NCI-H345 (cell line): ENCODE measurements at regions not wholly inside any gene's neighbourhood (a gene's known extent, or its start where the extent isn't known, plus 50 kb on each side); places are given as distances from the start of the nearest gene placed in this dataset.
"Not testable (repeated sequence)": the region's sequence is repeated elsewhere in the genome, so short reads cannot be mapped to it uniquely, and the experiment has no call there.

Source experiments
- DNase-seq: peaks from one replicate; lab custom pipeline; 2025; lab: John Stamatoyannopoulos, UW

DNA sequence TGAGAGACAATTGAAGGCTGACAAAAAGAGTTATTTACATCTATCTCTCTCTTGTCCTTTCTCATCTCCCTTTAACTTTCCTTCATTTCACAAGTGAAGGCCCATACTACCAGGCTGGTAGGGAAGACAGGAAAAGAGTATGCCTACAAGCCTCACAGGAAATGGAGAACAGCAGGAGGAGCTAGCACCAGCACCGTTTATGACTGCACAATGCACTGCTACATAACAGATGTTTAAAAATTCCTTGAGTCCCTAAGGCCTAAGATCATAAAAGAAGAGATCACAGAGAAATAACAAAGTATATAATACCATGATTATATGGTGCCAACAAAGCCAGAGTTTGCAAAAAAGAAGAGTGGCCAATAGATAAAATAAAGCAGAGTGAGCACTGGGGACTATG lies 194.8 kb downstream of the UNC5CL start:
- no peak for DNase-seq

DNA sequence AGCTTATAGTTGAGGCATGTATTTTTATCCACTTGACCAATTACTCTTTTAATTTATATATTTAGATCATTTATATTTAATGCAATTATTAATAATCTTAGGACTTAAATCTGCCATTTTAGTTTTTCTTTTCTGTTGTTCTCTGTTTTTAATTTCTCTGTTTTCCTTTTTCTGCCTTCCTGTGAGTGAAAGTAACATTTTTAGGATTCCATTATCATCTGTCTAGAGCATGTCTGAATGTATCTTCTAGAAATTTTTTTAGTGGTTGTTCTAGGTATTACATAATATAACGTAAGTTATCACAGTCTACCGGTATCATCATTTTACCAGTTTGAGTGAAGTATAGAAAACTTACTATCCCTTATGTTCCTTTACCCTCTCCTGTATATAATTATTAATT lies 197.3 kb downstream of the UNC5CL start:
- DNase-seq: no peak

DNA sequence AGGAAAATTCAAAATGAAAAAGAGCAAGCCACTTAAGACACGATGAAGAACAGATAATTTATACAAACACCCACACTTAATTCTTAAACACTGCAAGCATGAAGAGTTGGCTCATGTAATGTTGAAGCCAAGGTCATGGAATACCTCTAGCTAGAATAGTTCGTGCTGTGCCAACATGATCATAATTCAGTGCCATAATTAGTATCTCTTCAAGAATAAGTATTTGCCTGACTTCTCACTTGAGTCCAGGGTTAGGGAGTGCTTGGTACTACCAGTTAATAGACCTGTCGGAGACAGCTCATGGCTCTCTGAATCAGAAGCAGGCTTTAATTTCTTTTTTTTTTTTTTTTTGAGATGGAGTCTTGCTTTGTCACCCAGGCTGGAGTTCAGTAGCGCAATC lies 206.3 kb downstream of the UNC5CL start:
- no peak for DNase-seq

DNA sequence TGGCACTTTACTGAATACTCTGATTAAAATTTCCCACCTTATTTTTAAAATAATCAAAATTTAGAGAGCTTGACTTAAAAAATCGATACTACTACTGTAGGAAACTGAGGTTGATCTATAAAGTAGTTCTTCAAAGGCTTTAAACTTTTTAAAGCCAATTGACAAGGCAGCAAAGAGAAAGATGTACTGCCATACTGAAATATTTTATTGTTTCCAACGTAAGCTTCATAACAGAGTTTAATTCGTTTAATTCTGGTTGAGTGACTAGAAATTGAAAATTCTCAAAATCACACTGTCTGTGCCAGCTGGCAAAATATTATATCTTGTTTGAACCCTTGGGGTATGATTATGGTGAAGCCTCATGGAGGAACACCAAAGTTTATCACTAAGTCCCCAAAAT lies 207.6 kb downstream of the UNC5CL start:
- no peak for DNase-seq

DNA sequence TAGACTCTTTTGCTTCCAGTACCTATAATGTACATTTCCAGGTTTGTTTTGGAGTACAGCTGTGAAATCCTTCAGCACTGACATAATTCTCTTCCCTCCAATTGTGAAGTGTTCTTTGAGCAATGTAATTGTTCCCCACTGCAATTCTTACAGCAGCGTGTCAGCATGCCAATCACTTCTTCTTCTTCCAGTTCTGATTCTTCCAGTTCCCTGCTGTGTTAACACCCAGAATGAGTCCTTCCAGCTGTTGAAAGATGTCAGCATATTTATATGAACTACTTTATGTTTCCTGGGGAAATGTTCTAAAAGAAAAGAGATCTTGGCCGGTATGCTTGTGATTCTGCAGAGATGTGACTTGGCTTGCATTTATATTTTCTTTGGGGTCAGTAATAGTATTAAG lies 213.9 kb downstream of the UNC5CL start:
- no peak for DNase-seq

DNA sequence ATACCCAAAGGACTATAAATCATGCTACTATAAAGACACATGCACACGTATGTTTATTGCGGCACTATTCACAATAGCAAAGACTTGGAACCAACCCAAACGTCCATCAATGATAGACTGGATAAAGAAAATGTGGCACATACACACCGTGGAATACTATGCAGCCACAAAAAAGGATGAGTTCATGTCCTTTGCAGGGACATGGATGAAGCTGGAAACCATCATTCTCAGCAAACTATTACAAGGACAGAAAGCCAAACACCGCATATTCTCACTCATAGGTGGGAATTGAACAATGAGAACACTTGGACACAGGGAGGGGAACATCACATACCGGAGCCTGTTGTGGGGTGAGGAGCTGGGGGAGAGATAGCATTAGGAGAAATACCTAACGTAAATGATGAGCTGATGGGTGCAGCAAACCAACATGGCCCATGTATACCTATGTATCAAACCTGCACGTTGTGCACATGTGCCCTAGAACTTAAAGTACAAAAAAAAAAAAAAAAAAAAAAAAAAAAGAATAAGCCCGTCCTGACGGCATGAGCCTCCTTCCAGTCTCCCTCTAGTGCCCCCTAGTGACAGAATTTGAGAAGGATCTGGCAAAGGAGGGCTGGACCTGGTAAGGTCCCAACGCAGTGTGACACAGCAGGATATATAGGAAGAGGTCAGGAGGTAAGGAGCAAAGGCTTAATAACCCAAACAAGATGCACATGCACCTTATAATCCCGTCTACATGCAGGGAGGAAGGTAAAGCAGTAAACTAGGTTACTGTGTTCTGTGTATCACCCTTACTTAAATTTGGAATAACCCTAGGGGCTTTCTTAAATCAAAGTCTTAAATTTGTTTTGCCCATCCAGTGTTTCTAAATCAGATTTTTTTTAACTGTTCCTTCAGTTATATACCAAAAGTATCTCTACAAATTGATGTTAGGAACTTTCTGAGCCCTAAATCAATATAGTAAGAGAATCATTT lies 214.8 kb downstream of the UNC5CL start:
- not testable (repeated sequence) for DNase-seq

DNA sequence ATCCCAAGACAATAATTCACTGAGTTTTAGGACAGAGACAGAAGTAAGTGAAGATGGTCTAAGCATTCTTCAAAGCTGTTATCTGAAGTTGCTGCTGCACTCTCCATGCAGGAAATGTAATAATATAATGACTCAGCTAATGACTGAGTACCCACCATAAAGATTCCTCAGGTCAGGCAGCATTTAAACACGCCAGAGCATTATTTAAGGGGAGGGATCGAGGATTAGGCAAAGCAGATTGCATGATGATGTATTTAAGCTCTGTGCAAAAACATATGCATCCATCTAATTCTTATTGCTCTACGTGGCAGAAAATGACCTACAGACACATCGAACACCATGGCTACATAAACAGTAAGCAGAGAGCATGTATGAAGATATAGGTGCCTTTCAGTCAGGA lies 216.4 kb downstream of the UNC5CL start:
- DNase-seq: no peak

DNA sequence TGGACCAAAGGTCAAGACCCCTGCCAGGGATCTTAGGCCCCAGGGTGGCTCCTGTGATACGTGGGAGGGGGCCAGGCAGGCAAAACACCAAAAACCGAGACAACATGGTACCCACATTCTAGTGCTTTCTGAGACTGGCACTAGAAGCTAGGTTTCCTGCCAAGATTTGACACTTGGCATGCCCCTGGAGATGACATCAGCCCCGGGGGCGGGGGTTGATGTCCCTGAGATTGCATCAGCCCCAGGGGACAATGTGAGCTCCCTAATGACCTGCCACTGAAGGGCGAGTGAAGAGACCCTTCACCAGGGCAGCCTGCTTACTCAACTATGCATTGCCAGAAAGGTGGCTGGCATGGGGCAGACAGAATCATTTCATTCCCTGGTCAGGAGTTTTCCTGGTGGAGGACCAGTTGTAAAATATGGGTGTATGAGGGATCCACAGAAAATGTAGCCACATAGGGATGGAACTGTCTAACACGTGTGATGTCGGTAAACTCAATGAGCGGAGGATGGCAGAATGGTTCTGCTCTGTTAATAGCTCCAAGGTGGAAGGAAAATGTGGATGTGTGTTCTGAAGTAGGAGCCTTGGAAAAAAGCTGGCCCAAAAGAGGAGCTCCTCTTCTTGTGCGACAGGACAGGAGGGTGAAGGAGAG lies 219.7 kb downstream of the UNC5CL start:
- no peak for DNase-seq

DNA sequence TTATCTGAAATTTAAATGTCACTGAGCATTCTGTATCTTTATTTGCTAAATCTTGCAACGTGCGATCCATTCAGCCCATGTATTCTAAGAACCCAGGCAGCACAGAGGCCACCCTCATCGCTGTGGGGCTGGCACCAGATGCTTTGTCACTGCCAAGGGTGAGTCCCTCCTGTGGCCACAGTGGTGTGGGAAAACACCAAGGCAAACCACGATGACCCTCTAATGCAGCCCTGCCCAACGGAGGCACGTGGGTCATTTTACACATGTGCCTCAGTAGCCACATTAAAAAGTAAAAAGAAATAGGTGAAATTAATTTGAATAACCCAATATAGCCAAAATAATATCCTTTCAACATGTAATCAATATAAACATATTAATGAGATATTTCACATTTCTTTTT lies 221.7 kb downstream of the UNC5CL start:
- no peak for DNase-seq

DNA sequence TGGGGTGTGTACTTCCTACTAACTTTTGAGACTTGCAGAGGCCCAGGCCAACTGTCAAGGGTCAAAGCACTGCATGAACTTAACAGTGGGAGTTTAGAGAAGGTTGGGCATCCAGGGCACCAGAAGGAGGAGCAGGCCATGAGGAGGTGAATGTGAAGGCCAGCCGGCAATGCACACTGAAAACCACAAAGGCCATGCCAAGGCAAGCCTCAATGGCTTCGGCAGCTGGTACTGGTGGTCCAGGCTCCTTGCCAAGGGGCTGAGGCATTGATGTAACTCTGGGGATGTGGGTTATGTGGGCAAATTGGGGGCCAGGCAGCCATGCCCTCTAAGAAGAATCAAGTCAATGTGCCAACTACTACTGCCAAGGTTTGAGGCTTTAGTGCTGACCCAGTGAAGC lies 222.4 kb downstream of the UNC5CL start:
- no peak for DNase-seq

DNA sequence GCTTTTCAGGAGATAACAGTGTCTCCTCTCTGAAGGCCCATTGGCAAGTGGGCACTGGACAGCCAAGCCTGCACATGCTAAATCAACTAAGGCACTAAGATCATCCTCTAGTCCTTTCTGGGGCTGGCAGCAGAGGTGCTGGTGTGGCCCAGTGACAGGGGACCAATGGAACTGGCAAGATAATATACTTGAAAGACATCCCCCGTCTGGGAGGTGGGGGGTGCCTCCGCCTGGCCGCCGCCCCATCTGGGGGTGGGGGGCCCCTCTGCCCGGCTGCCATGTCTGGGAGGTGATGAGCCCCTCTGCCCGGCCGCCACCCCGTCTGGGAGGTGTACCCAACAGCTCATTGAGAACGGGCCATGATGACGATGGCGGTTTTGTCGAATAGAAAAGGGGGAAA lies 223.3 kb downstream of the UNC5CL start:
- DNase-seq: no peak

DNA sequence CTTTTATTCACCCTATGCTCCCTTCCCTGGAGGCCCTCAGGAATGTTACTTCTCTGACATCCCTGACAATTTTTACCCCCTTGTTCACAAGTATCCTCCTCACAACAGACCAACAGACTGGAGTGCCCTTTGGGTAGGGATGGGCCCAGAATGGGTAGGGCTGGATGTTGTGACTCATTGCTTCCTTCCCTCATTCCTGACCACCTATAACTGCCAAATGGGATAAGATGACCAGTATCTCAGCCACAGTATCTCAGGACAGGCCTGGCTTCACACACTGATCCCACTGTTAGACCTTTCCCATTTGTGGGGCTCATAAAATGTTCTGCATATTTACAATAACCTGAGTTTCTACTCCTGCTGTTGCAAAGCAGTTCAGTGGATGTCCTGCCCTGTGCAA lies 223.0 kb upstream of the LRFN2 start:
- DNase-seq: no peak

DNA sequence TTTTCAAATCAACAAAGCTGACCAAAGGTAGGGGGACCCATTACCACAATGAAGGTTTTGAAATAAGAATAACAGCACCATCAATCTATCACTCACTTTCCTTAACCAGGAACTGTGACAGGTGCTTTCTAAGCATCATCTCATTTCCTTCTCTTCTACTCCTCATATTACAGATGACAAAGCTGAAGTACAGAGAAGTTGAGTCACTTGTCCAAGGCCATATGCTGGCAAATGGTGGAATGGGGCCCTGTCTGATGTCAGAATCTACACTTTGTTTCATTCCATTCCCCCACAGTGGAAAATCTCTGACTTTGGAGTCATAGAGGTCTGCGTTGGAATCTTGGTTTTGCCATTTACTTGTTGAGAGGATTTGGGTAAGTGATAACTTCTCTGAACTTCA lies 222.5 kb upstream of the LRFN2 start:
- no peak for DNase-seq

DNA sequence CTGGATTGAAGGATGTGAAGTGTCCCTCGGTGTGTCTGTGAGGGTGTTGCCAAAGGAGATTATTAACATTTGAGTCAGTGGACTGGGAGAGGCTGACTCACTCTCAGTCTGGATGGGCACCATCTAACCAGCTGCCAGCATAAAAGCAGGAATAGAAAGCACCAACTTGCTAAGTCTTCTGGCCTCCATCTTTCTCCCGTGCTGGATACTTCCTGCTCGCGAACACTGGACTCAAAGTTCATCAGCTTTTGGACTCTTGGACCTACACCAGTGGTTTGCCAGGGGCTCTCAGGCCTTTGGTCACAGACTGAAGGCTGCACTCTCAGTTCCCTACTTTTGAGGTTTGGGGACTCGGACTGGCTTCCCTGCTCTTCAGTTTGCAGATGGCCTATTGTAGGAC lies 220.3 kb upstream of the LRFN2 start:
- no peak for DNase-seq

DNA sequence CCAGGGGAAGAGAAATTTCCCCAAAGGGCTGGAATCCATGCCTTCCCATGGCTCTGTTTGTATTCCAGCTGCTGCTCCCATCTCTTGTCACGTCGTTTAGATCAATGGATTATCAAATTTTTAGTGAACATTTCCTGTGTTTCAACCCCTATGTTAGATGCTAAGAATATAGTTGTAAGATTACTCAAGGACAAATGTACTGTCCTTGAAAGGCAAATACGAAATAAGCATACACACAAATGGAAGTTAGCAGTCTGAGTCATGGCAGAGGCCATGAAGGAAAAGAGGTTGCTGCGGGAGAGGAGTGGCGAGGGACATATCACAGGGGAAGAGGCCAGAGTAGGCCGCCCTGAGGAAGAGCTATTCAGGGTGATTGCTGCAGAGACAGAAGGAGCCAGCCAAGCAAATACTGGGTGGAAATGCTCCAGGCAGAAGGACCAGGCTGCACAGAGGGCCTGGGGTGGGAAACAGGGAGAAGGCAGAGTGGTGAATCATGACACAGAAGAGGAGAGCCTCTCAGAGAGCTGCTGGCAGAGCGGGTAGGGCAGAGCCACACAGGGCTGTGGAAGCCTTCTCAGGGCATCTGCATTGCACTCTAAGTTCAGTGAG lies 219.2 kb upstream of the LRFN2 start:
- DNase-seq: no peak

DNA sequence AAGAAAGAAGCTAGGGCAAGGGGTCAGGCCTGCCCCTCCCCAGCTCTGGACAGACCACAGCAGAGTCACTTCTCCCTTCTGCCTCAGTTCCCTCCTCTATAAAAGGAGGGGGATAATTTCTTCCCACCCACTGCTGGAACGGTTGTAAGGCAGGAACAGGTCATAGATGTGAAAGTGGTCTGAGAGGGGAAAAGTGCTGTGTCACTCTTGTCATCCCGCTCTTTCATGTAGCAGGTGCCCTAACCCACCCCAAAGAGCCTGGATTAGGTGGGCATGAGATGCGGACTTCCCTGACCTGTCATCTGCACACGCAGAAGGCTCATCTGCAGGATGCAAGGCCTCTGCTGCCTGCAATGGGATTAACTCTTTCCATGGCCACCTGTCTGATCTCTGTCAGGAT lies 218.2 kb upstream of the LRFN2 start:
- no peak for DNase-seq

DNA sequence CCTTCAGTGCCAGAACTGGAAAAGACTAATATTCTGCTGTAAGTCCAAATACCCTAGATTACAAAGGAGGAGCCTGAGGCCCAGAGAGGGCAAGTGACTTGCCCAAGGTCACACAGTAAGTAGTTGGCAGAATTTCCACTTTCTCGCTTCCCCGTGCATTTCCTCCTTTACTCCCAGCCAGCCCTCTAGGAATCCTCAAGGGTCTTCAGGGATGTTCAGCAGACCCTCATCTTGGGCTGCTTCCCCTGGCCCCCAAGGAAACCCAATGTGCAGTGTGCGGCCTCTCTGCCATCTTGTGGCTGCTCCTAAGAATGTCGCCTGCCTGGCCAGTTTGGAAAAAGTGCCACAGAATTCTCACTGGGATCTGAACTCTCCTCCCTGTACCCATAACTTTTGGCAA lies 217.7 kb upstream of the LRFN2 start:
- no peak for DNase-seq

DNA sequence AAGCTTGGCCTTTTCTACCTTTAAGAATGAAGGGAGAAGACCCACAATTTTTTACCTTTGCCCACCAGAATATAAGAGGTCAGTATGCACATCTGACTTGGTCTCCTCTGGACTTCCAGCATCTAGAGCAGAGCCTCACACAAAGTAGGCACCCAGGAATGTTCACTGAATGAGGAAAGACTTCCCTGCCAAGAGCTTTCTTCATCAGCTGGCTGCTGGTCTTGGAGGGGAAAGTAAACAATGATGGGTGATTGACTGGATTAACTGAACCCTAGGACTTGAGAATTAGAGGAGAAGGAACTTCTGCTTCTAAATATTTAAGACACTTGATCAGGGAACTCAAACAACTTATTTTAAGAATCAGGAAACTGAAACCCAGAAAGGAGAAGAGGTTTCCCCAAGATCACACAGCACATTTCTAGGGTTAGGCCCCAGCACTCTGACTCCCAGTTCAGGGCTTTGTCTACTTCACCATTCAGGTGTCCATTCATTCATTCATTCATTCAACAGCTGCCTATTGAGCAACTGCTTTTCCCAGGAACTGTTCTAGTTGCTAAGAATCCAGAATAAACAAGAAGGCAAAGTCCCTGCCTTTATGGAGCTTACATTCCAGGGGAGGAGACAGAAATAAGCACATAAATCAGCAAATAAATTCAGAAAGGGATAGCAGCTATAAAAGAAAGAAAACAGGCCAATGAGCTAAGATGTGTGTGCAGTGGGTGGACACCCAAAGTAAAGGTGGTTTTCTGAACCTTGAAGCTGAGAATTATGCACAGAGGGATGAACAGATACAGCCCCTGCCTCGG lies 216.9 kb upstream of the LRFN2 start:
- DNase-seq: no peak

DNA sequence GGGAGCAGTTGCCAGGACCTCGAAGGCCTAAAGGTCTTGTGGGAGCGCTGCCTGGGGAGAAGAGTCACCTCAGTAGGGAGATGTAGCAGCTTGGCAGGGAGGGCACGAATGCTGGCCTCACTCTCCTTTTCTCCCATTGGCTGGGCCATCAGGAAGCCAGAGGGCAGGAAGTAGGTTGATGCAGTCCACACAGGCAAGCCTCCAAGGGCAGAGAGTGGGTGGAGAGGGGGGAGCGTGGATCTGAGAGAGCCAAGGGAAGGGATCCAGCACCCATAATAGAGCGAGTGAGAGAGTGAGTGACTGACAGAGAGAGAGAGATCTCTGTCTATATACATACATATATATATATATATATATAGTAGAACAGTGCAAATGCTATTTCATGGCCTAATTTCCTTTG lies 215.3 kb upstream of the LRFN2 start:
- DNase-seq: no peak

DNA sequence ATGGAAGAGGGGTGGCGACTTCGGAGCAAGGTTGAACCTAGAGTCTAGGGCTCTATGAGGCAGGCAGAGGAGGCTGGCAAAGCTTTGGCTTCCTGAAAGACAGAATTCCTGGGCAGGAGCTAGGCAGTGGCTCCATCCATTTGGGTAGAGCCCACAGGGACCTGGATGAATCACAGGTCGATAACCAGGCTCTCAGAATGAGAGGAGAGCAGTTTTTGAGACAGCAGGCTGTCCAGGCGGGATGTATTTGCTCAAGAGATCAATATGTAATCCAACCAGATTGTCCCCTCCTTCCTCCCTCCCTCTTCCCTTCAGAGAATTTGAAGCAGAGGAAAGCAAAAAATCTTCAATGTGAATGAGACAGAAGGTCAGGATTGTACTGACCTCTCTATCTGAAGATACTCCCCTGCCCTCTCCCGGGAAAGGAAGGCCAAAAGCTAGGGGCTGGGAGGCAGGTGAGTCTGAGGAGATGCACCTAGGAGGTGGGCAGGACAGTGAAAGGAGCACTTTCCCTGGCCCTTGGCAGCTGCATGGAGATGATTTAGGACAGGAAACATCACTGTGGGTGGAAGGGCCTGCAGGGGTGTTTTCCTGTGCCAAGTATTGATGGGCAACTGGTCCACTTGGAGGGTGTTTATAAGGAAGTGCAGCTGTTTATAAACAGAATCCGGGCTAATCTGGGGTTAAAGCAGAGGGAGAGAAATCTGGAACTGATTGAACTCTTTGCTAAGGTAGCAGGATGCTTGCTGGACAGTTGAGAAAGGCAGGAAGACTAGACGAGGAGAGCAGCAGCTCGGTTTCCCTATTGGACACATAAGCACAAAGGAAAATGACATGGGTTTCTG lies 212.4 kb upstream of the LRFN2 start:
- DNase-seq: no peak

DNA sequence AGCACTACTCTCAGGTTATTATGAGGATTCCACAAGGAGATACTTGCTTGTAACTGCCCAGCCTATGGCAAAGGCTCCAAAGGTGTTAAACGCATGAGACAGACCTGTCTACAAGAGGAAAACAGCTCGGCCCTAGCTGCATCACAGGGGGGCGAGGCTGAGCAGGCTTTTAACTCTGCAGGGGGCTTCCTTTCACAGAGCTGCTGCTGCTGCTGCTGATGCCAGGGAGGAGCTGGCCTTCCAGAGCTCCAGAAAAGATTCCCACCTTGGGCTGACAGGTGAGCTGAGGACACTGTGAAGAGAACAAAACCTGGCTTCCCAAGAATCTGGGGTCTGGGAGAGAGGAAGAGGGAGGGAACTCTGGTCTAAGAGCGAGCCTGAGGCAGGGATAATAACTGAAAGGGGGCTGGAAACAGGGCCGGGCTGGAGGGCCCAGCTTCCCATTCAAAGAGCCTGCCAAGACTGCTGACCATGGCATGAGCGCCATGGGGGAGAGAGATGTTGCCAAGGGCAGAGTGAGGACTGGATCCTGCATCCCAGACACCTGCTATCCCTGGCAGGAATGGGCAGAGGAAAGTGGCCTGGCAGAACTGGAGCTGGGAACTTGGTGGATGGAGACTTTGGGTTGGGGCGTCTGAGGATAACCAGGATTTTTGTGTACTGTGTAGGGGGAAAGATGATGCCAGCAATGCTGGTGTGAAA lies 211.1 kb upstream of the LRFN2 start:
- DNase-seq: peak; percentile 15
